Heart left ventricle (tissue), 16 donors: ENCODE measurements at regions not wholly inside any gene's neighbourhood (a gene's known extent, or its start where the extent isn't known, plus 50 kb on each side); places are given as distances from the start of the nearest gene placed in this dataset.
A peak's percentile ranks its signal among the peaks of the same experiment; 100 is the strongest.

Experiments
- ATAC-seq, 4 donors: fragments of 200-7000 bp; cut with Tn5 transposase; one replicate each; pipeline ENCODE4 v1.9.1; 2020 to 2022; ENCODE audit warnings: moderate library complexity in 4 of 4, mild to moderate bottlenecking in 3 of 4, moderate number of reproducible peaks in 1 of 4
- DNase-seq, 5 donors: peaks; one replicate each; pipeline ENCODE4 v3.0.0-alpha.2; 2020
- H3K27ac ChIP-seq, 12 donors: fragments of 200-600 bp; sonication (generic) in 4 of 12; one replicate each; pipeline versions ENCODE4 v1.5.0 to v1.8.0; 2016 to 2022; ENCODE audit warnings: mild to moderate bottlenecking in 2 of 12
- H3K27me3 ChIP-seq, 9 donors: fragments of 200-600 bp; sonication (generic) in 2 of 9; one replicate each; pipeline versions ENCODE4 v1.5.1 to v1.8.0; 2016 to 2022; ENCODE audit warnings: mild to moderate bottlenecking in 3 of 9
- H3K36me3 ChIP-seq, 9 donors: fragments of 200-600 bp; sonication (generic) in 2 of 9; one replicate each; pipeline versions ENCODE4 v1.5.0 to v1.8.0; 2018 to 2022; ENCODE audit warnings: mild to moderate bottlenecking in 2 of 9
- H3K4me1 ChIP-seq, 12 donors: fragments of 200-600 bp; sonication (generic) in 4 of 12; one replicate each; pipeline versions ENCODE4 v1.5.0 to v1.8.0; 2016 to 2022; ENCODE audit warnings: mild to moderate bottlenecking in 3 of 12
- H3K4me3 ChIP-seq, 12 donors: fragments of 200-600 bp; sonication (generic) in 4 of 12; one replicate each; pipeline versions ENCODE4 v1.5.0 to v1.8.0; 2017 to 2022; ENCODE audit warnings: mild to moderate bottlenecking in 9 of 12, moderate library complexity in 4 of 12
- H3K9me3 ChIP-seq, 12 donors: fragments of 200-600 bp; sonication (generic) in 4 of 12; one replicate each; pipeline versions ENCODE4 v1.5.0 to v1.8.0; 2016 to 2022; ENCODE audit warnings: mild to moderate bottlenecking in 1 of 12
- POLR2A ChIP-seq, 2 donors: fragments of 450-650 bp; IDR thresholded peaks; one replicate each; pipeline ENCODE4 v1.6.1; 2017; ENCODE audit warnings: antibody characterized with exemption in 2 of 2, mild to moderate bottlenecking in 2 of 2, moderate library complexity in 2 of 2
- WGBS, 4 donors: extraction: QIAGEN DNeasy Blood & Tissue Kit in 2 of 4; methylation state at CpG; one replicate each; pipeline versions ENCODE4 v1.1.5 to v1.1.7; 2013 to 2018; 5-methylcytosine and 5-hydroxymethylcytosine counted together
- intact Hi-C, 10 donors: fragments of 100-400 bp; cut with DNase I; formaldehyde crosslinking; loops; one replicate each; pipeline versions ENCODE4 v1.11.1 to v1.14.2; 2022
- TF ChIP-seq, protein P1 (sequence below), 12 donors: fragments of 200-600 bp; sonication (generic) in 4 of 12; IDR thresholded peaks; one replicate each; pipeline versions ENCODE4 v1.5.0 to v1.8.0; 2018 to 2022; ENCODE audit warnings: antibody characterized with exemption in 12 of 12, mild to moderate bottlenecking in 5 of 12
- donor health status: ischemic (EF 13 %, LVEDD 7.1; RV severe dilation, severe dysfunction).
- donor health status: healthy with polysubstance abuse.
- donor health status: DM: no; HTN: yes; CAD: no.
- donor health status: DM: no; HTN: no; CAD: no.
- donor health status: ischemic (EF 25% LVEDD 6.9; RV normal size, moderate dysfunction).
- donor health status: ischemic (EF 25% LVEDD 5.7; RV mildly dilated, moderate dysfunction).
- donor health status: healthy.
- donor health status: DM: yes; HTN: yes; CAD: no.
- donor health status: ischemic (EF 35%, LVEDD 5.7; RV mildly dilated, moderate dysfunction).
- donor health status: nonischemic (EF 11% LVEDD 7.7; RV severe dilation, severe dysfunction).
- donor health status: DM: yes; HTN: yes; CAD: no.
- donor health status: PGD.
- donor health status: ischemic (EF 29% LVEDD 5.4; RV normal size, mild dysfunction).
- donor health status: nonischemic (EF 23%, LVEDD 6.1; RV moderate dilation, normal function).

GRCh38 chr13:64531400-64531799 is 2698.7 kb downstream of the PCDH9 start:
- WGBS, 4 donors, result 81 to 92% (median 85%) methylated on average over 4 of the region's 4 CpGs
- TF ChIP-seq, protein P1, sequence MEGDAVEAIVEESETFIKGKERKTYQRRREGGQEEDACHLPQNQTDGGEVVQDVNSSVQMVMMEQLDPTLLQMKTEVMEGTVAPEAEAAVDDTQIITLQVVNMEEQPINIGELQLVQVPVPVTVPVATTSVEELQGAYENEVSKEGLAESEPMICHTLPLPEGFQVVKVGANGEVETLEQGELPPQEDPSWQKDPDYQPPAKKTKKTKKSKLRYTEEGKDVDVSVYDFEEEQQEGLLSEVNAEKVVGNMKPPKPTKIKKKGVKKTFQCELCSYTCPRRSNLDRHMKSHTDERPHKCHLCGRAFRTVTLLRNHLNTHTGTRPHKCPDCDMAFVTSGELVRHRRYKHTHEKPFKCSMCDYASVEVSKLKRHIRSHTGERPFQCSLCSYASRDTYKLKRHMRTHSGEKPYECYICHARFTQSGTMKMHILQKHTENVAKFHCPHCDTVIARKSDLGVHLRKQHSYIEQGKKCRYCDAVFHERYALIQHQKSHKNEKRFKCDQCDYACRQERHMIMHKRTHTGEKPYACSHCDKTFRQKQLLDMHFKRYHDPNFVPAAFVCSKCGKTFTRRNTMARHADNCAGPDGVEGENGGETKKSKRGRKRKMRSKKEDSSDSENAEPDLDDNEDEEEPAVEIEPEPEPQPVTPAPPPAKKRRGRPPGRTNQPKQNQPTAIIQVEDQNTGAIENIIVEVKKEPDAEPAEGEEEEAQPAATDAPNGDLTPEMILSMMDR (IDR thresholded peaks at IDR 0.05), result no peak
- no peak for TF ChIP-seq POLR2A (IDR thresholded peaks at IDR 0.05)
- no peak overlapping the region for H3K27ac ChIP-seq
- intact Hi-C loops, result no loop called here
- no peaks in the 10 kb centered on the region for H3K4me1 ChIP-seq
- ATAC-seq (no peak), DNase-seq (no peak)
- H3K9me3 ChIP-seq, result peaks cover 0 to 4% (median 0%) of the 10 kb centered on the region in 12 donors
- no peaks in the 10 kb centered on the region for H3K27me3 ChIP-seq
- no peaks in the 10 kb centered on the region for H3K36me3 ChIP-seq
- H3K4me3 ChIP-seq, result no peak overlapping the region

DNA sequence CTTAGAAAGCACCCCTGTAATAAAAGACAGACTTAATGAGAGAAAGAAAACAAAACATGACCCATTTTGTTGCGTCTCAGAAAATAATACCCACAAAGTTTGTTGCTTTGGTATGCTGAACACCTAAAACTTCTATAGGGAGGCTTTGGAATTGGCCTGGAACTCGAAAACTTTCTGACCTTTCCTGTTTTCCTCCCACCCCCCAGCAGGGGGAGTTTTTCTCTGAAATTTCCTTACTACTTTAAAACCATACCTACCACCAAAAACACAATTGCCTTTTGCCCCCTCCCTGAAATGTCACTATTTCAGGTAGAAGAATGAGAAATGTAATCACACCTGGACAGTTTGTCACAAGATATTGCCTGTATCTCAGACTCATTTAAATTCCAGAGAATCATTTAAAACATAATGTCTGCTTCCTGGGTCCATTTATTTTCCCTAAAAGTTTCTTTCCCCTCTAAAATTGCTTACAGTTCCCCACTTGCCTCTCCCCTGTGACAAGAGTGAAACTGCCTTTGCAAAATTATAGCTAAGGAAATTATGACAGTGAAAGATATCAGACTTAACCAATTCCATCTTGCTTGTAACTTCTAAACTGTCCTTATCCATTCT is 2700.2 kb downstream of the PCDH9 start:
- no peak for DNase-seq
- no peak for ATAC-seq
- Histone ChIP-seq H3K27me3 (no peaks in the 10 kb centered on the region), H3K27ac (no peak overlapping the region), H3K36me3 (no peaks in the 10 kb centered on the region), H3K9me3 (peaks cover 0 to 4% (median 0%) of the 10 kb centered on the region in 12 donors), H3K4me3 (no peak overlapping the region), H3K4me1 (no peaks in the 10 kb centered on the region)
- WGBS, 4 donors, result 49 to 74% (median 65%) methylated on average over 2 of the region's 2 CpGs
- intact Hi-C loops, result no loop called here
- TF ChIP-seq POLR2A (IDR thresholded peaks at IDR 0.05), result no peak
- TF ChIP-seq, protein P1 (IDR thresholded peaks at IDR 0.05), result peak in 9 of 12 donors; percentile 19 to 58 (median 34)

GRCh38 chr13:64528838-64529237 is 2701.3 kb downstream of the PCDH9 start:
- TF ChIP-seq, protein P1 (IDR thresholded peaks at IDR 0.05), result no peak
- TF ChIP-seq POLR2A (IDR thresholded peaks at IDR 0.05), result no peak
- WGBS, 4 donors, result 31 to 54% (median 41%) methylated on average over 1 of the region's 1 CpG
- Histone ChIP-seq H3K27ac (no peak overlapping the region), H3K9me3 (peaks cover 0 to 4% (median 0%) of the 10 kb centered on the region in 12 donors), H3K4me1 (no peaks in the 10 kb centered on the region), H3K27me3 (no peaks in the 10 kb centered on the region), H3K36me3 (no peaks in the 10 kb centered on the region), H3K4me3 (no peak overlapping the region)
- intact Hi-C loops, result no loop called here
- ATAC-seq (no peak), DNase-seq (no peak)

DNA sequence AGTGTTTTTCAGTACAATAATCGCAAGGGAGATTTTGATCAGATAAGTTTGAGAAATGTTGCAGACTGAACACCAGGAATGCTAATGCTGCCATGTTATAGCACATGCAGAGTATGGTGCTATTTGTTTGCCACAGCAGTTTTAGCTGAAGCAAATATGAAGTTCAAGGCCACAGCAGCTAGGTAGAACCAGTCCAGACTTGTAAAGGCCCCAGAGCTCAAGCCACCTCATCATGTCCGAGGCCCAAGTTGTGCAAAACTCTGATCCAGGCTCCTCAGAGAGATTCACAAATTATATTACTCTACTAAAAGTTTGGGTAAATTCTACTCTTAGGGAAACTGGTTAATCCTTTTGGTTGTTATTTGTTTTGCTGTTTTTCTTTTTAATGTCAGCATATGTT is 2702.6 kb downstream of the PCDH9 start:
- Histone ChIP-seq H3K9me3 (peaks cover 0 to 6% (median 0%) of the 10 kb centered on the region in 12 donors), H3K4me1 (no peaks in the 10 kb centered on the region), H3K4me3 (no peak overlapping the region), H3K27me3 (no peaks in the 10 kb centered on the region), H3K36me3 (no peaks in the 10 kb centered on the region), H3K27ac (no peak overlapping the region)
- TF ChIP-seq POLR2A (IDR thresholded peaks at IDR 0.05), result no peak
- TF ChIP-seq, protein P1 (IDR thresholded peaks at IDR 0.05), result no peak
- ATAC-seq, result no peak
- DNase-seq, result no peak
- WGBS, 4 donors, result 87 to 95% (median 91%) methylated on average over 2 of the region's 2 CpGs
- intact Hi-C loops, result no loop called here
